NB4 (cell line): ENCODE measurements at regions not wholly inside any gene's neighbourhood (a gene's known extent, or its start where the extent isn't known, plus 50 kb on each side); places are given as distances from the start of the nearest gene placed in this dataset.

Experiments used
- POLR2A ChIP-seq: IDR thresholded peaks from 2 replicates; pipeline ENCODE4 v1.6.1; 2011; ENCODE audit warnings: mild to moderate bottlenecking; ENCODE audit not compliant: insufficient read length; ENCODE audit errors: extremely low read depth
- TF ChIP-seq, protein P1 (sequence below): IDR thresholded peaks from one replicate; pipeline ENCODE4 v1.5.1; 2012; ENCODE audit warnings: low read depth, low read length

DNA sequence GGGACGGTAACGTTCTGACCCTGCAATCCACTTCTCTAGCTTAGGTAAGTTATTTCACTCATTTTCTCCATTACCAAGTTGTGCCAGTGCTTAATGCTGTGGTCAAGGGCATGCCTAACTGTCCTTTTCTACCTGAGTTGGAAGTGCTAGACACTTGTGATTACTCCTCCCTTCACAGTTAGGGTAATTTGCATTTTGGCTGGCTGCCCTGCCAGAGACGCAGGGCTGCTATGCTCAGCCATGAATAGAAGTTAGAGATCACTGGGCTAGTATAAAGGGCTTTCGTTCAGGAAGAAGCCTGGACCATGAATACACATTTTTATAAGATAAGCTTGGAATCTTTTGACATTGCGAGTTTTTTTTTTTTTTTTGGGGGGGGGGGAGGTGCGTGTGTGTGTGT is 633.2 kb upstream of the NEGR1 start:
- TF ChIP-seq, protein P1, sequence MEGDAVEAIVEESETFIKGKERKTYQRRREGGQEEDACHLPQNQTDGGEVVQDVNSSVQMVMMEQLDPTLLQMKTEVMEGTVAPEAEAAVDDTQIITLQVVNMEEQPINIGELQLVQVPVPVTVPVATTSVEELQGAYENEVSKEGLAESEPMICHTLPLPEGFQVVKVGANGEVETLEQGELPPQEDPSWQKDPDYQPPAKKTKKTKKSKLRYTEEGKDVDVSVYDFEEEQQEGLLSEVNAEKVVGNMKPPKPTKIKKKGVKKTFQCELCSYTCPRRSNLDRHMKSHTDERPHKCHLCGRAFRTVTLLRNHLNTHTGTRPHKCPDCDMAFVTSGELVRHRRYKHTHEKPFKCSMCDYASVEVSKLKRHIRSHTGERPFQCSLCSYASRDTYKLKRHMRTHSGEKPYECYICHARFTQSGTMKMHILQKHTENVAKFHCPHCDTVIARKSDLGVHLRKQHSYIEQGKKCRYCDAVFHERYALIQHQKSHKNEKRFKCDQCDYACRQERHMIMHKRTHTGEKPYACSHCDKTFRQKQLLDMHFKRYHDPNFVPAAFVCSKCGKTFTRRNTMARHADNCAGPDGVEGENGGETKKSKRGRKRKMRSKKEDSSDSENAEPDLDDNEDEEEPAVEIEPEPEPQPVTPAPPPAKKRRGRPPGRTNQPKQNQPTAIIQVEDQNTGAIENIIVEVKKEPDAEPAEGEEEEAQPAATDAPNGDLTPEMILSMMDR, result no peak
- TF ChIP-seq POLR2A, result no peak
